WTC11 (cell line): ENCODE measurements at regions not wholly inside any gene's neighbourhood (a gene's known extent, or its start where the extent isn't known, plus 50 kb on each side); places are given as distances from the start of the nearest gene placed in this dataset.

Experiments used
- ATAC-seq: fragments of 200-7000 bp; cut with Tn5 transposase; 2 replicates; pipeline ENCODE4 v1.10.0; 2021; ENCODE audit warnings: mild to moderate bottlenecking, moderate library complexity
- CTCF ChIA-PET: fragments of 300-600 bp; sonication (Branson Sonifier 250); formaldehyde crosslinking; loops from one replicate; lab custom pipeline; 2021; ENCODE audit warnings: antibody characterized with exemption; lab: Charles Lee
- POLR2A ChIA-PET: fragments of 350-600 bp; sonication (Branson Sonifier 250); formaldehyde crosslinking; loops from one replicate; lab custom pipeline; 2021; ENCODE audit warnings: antibody characterized with exemption; lab: Charles Lee
- DNase-seq: peaks from one replicate; pipeline ENCODE4 v3.0.0; 2021; ENCODE audit warnings: low spot score
- H3K27ac Mint-ChIP-seq: 2 replicates; pipeline ENCODE4 v1.8.0; 2021; ENCODE audit warnings: mixed read lengths
- H3K27me3 Mint-ChIP-seq: 2 replicates; pipeline ENCODE4 v1.8.0; 2021; ENCODE audit warnings: low read depth, mild to moderate bottlenecking, moderate library complexity, mixed read lengths
- H3K36me3 Mint-ChIP-seq: 2 replicates; pipeline ENCODE4 v1.8.0; 2021; ENCODE audit warnings: mixed read lengths
- H3K4me1 Mint-ChIP-seq: 2 replicates; pipeline ENCODE4 v1.8.0; 2022; ENCODE audit warnings: mixed read lengths
- H3K4me3 Mint-ChIP-seq: 2 replicates; pipeline ENCODE4 v1.8.0; 2021; ENCODE audit warnings: mild to moderate bottlenecking, moderate library complexity, mixed read lengths
- H3K9me3 Mint-ChIP-seq: 2 replicates; pipeline ENCODE4 v1.8.0; 2021; ENCODE audit warnings: mixed read lengths
- ARID4B ChIP-seq: sonication (generic); formaldehyde crosslinking; IDR thresholded peaks from 2 replicates; pipeline ENCODE4 v1.8.0; 2023; ENCODE audit warnings: missing genetic modification reagents, mild to moderate bottlenecking, borderline replicate concordance
- CREB1 ChIP-seq: sonication (generic); formaldehyde crosslinking; IDR thresholded peaks from 2 replicates; pipeline ENCODE4 v1.8.0; 2023; ENCODE audit warnings: mild to moderate bottlenecking, missing genetic modification reagents
- FOXK1 ChIP-seq: sonication (generic); formaldehyde crosslinking; IDR thresholded peaks from 2 replicates; pipeline ENCODE4 v1.8.0; 2022; ENCODE audit warnings: mild to moderate bottlenecking, moderate library complexity, missing genetic modification reagents
- GTF2I ChIP-seq: fragments of 250-450 bp; sonication (Bioruptor Pico); conservative IDR thresholded peaks from 2 replicates; pipeline ENCODE4 v1.4.0; 2021; ENCODE audit warnings: mild to moderate bottlenecking
- HMGXB4 ChIP-seq: sonication (generic); formaldehyde crosslinking; IDR thresholded peaks from 2 replicates; pipeline ENCODE4 v1.8.1; 2023; ENCODE audit warnings: mild to moderate bottlenecking, moderate library complexity, missing genetic modification reagents
- JUN ChIP-seq: sonication (generic); formaldehyde crosslinking; IDR thresholded peaks from 2 replicates; pipeline ENCODE4 v1.8.0; 2023; ENCODE audit warnings: mild to moderate bottlenecking, missing genetic modification reagents
- KAT7 ChIP-seq: sonication (generic); formaldehyde crosslinking; IDR thresholded peaks from 2 replicates; pipeline ENCODE4 v1.8.1; 2023; ENCODE audit warnings: missing genetic modification reagents, mild to moderate bottlenecking, borderline replicate concordance
- MYBL2 ChIP-seq: sonication (generic); formaldehyde crosslinking; IDR thresholded peaks from 2 replicates; pipeline ENCODE4 v1.8.1; 2023; ENCODE audit warnings: mild to moderate bottlenecking, moderate library complexity, missing genetic modification reagents
- NFYB ChIP-seq: sonication (generic); formaldehyde crosslinking; conservative IDR thresholded peaks from 2 replicates; pipeline ENCODE4 v1.8.0; 2022; ENCODE audit warnings: low read depth, missing genetic modification reagents
- OVOL2 ChIP-seq: fragments of 250-450 bp; sonication (Bioruptor Pico); IDR thresholded peaks from 2 replicates; pipeline ENCODE4 v1.9.0; 2021; ENCODE audit warnings: mild to moderate bottlenecking, borderline replicate concordance
- RORB ChIP-seq: fragments of 250-450 bp; sonication (Bioruptor Pico); IDR thresholded peaks from 2 replicates; pipeline ENCODE4 v1.9.0; 2021; ENCODE audit warnings: mild to moderate bottlenecking
- TEAD1 ChIP-seq: sonication (generic); formaldehyde crosslinking; IDR thresholded peaks from 2 replicates; pipeline ENCODE4 v1.8.0; 2022; ENCODE audit warnings: mild to moderate bottlenecking, missing genetic modification reagents
- USF2 ChIP-seq: sonication (generic); formaldehyde crosslinking; IDR thresholded peaks from 2 replicates; pipeline ENCODE4 v1.8.1; 2023; ENCODE audit warnings: mild to moderate bottlenecking, missing genetic modification reagents, moderate library complexity
- ZNF138 ChIP-seq: sonication (generic); formaldehyde crosslinking; conservative IDR thresholded peaks from 2 replicates; pipeline ENCODE4 v1.8.1; 2022; ENCODE audit warnings: mild to moderate bottlenecking, moderate library complexity, missing genetic modification reagents
- ZNF219 ChIP-seq: sonication (generic); formaldehyde crosslinking; IDR thresholded peaks from 2 replicates; pipeline ENCODE4 v1.8.0; 2023; ENCODE audit warnings: missing genetic modification reagents, mild to moderate bottlenecking, borderline replicate concordance
- ZNF263 ChIP-seq: sonication (generic); formaldehyde crosslinking; IDR thresholded peaks from 2 replicates; pipeline ENCODE4 v1.8.1; 2022; ENCODE audit warnings: low read depth, mild to moderate bottlenecking, moderate library complexity, missing genetic modification reagents
- ZNF317 ChIP-seq: sonication (generic); formaldehyde crosslinking; IDR thresholded peaks from 2 replicates; pipeline ENCODE4 v1.8.1; 2023; ENCODE audit warnings: low read depth, mild to moderate bottlenecking, moderate library complexity, missing genetic modification reagents, borderline replicate concordance
- ZNF416 ChIP-seq: fragments of 250-450 bp; sonication (Bioruptor Pico); IDR thresholded peaks from 2 replicates; pipeline ENCODE4 v1.9.0; 2021; ENCODE audit warnings: mild to moderate bottlenecking, inconsistent platforms
- TF ChIP-seq, protein P1 (sequence below): sonication (generic); formaldehyde crosslinking; IDR thresholded peaks from 2 replicates; pipeline ENCODE4 v1.8.0; 2022; ENCODE audit warnings: mild to moderate bottlenecking, missing genetic modification reagents
- TF ChIP-seq, protein P2 (sequence below): fragments of 200-600 bp; IDR thresholded peaks from 2 replicates; pipeline ENCODE4 v1.8.0; 2022; ENCODE audit warnings: antibody characterized with exemption

- 0 out of 2 replicates have a peak, but pooled peaks cover 2% of the 10 kb centered on the region for H3K36me3 Mint-ChIP-seq
- DNase-seq, result no peak
- no peak for ATAC-seq
- TF ChIP-seq ZNF219, result no peak
- TF ChIP-seq, all 79 proteins: peak for 0
- no peak overlapping the region for H3K4me3 Mint-ChIP-seq
- peaks cover 11% of the 10 kb centered on the region for H3K4me1 Mint-ChIP-seq
- peaks cover 22% of the 10 kb centered on the region for H3K9me3 Mint-ChIP-seq
- POLR2A ChIA-PET, result no interaction called here
- peaks cover 2% of the 10 kb centered on the region; the same call in 1 of the 2 replicates for H3K27me3 Mint-ChIP-seq
- H3K27ac Mint-ChIP-seq, result no peak overlapping the region
- CTCF ChIA-PET, result no interaction called here
These were observed 511.7 kb downstream of the TBC1D22A start for GRCh38 chr22:47274196-47274595.

DNA sequence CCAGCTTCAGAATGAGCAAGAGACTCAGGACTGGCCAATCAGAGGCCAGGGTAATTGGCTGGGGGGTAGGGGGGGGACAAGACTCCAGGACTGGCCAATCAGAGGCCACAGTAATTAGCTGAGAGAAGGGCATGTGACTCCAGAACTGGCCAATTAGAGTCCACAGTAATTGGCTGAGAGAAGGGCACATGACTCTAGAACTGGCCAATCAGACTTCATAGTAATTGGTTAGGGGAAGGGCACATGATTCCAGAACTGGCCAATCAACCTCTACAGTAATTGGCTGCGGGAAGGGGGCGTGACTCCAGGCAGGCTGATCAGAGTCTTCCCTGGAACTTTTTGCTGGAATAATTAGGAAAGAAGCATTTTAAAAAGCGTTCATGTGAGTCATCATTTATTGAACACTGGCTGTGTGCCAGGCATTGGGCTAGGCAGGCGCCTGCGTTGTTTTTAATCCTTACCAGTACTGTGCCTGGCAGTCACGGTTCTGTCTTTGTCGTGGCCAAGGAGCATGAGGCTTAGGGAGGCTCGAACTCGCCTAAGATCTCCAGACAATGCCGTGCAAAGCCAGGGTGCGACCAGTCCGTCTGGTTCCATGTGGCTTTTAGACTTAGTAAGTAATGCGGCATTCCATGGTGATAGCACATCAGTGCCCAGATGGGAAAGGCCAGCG, 508.1 kb downstream of the TBC1D22A start:
- H3K9me3 Mint-ChIP-seq, result peaks cover 50% of the 10 kb centered on the region
- CTCF ChIA-PET, result interaction anchor here (0.7 kb wide), 1 partner anchor 120 kb away, joined by 3 read pairs; no protein-coding TSS in a partner anchor
- H3K36me3 Mint-ChIP-seq, result peaks cover 5% of the 10 kb centered on the region; the same call in 1 of the 2 replicates

DNA sequence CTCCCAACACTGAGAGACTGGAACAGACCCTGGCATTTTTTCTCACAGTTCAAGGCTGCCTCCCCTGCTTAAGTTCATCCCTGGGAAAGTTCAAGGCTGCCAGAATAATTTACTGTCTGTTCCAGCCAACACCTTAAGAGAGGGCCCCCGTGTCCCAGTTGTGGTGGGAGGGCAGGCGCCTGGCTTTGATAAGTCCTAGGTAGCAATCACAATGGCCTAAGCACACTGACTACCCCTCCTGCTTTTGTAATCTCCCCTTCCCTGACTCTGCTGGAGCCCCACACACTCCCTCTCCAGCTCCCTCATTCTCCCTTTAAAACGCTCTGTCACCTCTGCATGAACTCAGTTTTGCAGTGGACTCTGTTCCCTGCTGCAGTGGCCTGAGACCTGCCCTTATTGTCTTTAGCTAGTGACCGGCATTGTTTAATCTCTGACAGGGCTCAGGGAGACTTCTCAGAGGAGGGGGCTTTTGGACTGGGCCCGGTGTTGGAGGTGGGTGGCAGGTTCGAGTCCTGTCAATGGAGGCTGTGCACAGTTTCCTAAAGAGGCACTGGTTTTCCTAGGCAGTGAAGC, 507.2 kb downstream of the TBC1D22A start:
- ATAC-seq, result no peak
- Mint-ChIP-seq H3K4me3 (no peak overlapping the region), H3K9me3 (peaks cover 53% of the 10 kb centered on the region), H3K4me1 (no peaks in the 10 kb centered on the region), H3K27me3 (peaks cover 2% of the 10 kb centered on the region; the same call in 1 of the 2 replicates), H3K27ac (no peak overlapping the region), H3K36me3 (peaks cover 8% of the 10 kb centered on the region; the same call in 1 of the 2 replicates)
- DNase-seq, result no peak
- ChIA-PET CTCF (interaction anchor here (0.7 kb wide), 1 partner anchor 121 kb away, joined by 3 read pairs; no protein-coding TSS in a partner anchor), POLR2A (no interaction called here)
- TF ChIP-seq, protein P1, sequence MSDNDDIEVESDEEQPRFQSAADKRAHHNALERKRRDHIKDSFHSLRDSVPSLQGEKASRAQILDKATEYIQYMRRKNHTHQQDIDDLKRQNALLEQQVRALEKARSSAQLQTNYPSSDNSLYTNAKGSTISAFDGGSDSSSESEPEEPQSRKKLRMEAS (CRISPR knock-in tag), result no peak
- TF ChIP-seq KAT7 (CRISPR knock-in tag) (no peak), ZNF317 (CRISPR knock-in tag) (no peak), TEAD1 (no peak), JUN (no peak), ZNF416 (no peak), FOXK1 (CRISPR knock-in tag) (no peak), ZNF263 (no peak), RORB (no peak), ARID4B (CRISPR knock-in tag) (no peak), HMGXB4 (CRISPR knock-in tag) (no peak), GTF2I (CRISPR knock-in tag) (no peak), NFYB (CRISPR knock-in tag) (no peak), CREB1 (no peak), USF2 (CRISPR knock-in tag) (no peak)
- TF ChIP-seq, protein P2, sequence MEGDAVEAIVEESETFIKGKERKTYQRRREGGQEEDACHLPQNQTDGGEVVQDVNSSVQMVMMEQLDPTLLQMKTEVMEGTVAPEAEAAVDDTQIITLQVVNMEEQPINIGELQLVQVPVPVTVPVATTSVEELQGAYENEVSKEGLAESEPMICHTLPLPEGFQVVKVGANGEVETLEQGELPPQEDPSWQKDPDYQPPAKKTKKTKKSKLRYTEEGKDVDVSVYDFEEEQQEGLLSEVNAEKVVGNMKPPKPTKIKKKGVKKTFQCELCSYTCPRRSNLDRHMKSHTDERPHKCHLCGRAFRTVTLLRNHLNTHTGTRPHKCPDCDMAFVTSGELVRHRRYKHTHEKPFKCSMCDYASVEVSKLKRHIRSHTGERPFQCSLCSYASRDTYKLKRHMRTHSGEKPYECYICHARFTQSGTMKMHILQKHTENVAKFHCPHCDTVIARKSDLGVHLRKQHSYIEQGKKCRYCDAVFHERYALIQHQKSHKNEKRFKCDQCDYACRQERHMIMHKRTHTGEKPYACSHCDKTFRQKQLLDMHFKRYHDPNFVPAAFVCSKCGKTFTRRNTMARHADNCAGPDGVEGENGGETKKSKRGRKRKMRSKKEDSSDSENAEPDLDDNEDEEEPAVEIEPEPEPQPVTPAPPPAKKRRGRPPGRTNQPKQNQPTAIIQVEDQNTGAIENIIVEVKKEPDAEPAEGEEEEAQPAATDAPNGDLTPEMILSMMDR, result no peak

More for the DNA sequence above, 508.1 kb downstream of the TBC1D22A start:
- Mint-ChIP-seq H3K4me3 (no peak overlapping the region), H3K27ac (no peak overlapping the region), H3K27me3 (peaks cover 2% of the 10 kb centered on the region; the same call in 1 of the 2 replicates), H3K4me1 (peaks cover 2% of the 10 kb centered on the region; the same call in 1 of the 2 replicates)
- no peak for ATAC-seq
- POLR2A ChIA-PET, result no interaction called here
- no peak for TF ChIP-seq ZNF138 (CRISPR knock-in tag)
- no peak for TF ChIP-seq OVOL2 (CRISPR knock-in tag)
- no peak for TF ChIP-seq MYBL2 (CRISPR knock-in tag)
- peak; percentile 5; the same call in 1 of the 2 replicates for TF ChIP-seq USF2 (CRISPR knock-in tag)
- no peak for DNase-seq
